HG03439 (cell line): ENCODE measurements at regions not wholly inside any gene's neighbourhood (a gene's known extent, or its start where the extent isn't known, plus 50 kb on each side); places are given as distances from the start of the nearest gene placed in this dataset.
A peak's percentile ranks its signal among the peaks of the same experiment; 100 is the strongest.

ENCODE experiments used
- ATAC-seq: cut with Tn5 transposase; IDR thresholded peaks from one replicate; pipeline ENCODE4 v1.9.1; 2021; ENCODE audit warnings: mild to moderate bottlenecking, moderate library complexity; ENCODE audit not compliant: unreplicated experiment

DNA sequence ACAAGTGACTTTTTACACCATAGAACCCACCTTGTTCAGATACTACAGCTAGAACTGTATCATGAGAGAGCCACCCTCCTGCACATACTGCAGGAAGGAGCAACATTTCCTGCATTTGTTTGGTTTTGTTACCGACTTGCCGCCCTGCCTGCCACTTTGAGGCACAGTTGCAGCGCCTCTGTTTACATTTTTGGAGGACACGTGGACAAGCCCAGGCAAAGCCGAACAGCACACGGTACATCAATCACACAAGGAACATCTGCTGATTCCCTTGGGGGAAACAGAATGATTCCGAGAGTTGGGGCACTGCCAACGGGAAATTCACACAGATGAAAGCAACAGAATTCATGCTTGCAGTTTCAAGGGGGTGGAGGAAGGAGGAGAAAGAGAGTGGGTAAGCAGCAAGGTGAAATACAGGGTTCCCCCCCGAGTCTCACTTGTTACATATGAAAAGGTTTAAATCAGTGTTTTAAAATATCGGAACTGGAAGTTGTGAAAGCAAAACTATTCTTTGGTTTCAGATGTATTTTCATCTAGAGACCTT, 110.7 kb downstream of the BTG1 start:
- peak; percentile 87 for ATAC-seq

DNA sequence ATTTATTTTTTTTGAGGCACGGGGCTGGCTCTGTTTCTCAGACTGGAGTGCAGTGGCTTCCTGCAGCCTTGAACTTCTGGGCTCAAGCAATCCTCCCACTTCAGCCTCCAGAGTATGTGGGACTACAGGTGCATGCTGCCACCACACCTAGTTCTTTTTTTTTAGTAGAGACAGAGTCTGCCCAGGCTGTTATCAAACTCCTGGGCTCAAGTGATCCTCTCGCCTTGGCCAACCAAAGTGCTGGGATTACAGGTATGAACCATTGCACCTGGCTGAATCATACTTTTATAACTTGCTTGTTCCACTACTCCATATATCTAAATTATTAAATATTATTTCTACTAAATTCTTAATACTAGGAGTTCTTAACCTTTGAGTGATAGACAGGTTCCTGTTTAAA, 111.6 kb downstream of the BTG1 start:
- ATAC-seq, result no peak

DNA sequence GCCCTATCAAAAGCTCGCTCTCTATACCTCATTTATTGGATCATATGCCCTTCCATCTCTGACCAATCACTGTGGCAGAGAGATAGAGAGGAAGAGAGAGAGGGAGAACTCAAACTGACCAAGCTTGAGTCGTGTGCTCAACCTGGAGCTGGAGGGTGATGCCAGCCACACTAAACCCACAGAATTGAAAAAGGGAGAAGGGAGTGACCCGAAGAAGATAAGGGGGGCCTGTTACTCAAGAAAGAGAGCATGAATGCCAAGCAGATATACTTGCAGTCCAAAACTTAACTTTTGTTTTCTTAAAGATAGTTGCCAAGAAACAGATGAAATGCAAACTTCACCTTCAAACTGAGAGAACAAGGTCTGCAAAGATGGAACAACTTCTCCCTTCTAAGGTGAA, 112.7 kb downstream of the BTG1 start:
- ATAC-seq, result no peak

DNA sequence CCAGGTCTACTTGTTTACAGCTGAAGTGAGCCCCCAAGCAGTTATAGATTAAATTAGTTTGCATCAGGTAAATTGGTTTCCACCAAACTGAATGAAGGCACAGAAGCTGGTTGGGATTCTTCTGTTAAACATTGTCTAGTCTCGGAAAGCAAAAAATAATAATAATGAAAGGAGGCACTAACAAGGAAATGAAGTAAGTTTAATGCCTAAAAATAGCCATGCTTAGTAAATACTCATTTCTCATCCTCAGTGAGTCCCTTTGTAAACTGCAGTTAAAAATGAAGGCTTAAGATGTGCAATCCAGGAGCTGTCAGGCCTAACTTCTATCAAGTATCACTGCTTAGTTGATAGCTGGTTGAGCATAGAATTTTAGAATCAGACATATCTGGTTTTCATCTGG, 113.5 kb downstream of the BTG1 start:
- ATAC-seq, result no peak

DNA sequence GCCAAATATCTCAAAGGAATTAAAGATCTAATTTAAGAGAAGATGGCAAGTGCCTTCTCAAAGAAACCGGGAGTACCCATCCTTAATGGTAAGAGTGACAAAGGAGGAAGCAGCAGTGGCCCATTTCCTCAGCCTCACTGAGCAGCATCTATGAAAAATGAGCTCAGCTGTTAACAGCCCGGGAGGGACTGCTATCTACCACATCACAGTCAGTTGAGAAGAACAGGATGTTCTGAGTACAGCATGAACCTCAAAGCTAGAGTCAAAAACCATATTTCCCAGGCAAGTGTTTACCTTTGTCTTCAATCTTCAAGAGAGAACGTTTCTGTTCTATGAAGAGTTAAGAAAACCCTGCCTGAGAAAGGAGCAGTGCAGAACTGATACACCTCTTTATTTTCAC, 115.0 kb downstream of the BTG1 start:
- ATAC-seq, result peak; percentile 45

- no peak for ATAC-seq
These were observed 115.6 kb downstream of the BTG1 start for GRCh38 chr12:92029902-92030586.

DNA sequence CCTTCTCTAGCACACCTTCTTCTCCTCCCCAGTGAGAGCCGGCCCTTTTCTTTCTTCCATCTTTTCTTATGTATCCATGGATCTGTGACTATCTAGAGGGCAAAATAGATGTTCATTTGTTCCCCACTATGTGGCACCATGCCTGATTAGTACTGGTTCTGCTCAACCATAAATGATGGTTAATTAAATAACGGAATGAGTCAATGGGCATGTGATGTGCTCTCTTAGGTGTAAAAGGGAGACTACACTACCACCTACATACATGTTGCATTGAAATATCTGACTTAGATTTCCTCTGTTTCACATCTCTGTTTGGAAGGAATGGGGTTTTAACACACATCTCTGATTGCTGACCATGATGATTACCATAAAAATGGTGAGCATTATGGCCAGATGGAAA, 116.5 kb downstream of the BTG1 start:
- no peak for ATAC-seq

- ATAC-seq, result no peak
These were observed 117.3 kb downstream of the BTG1 start for GRCh38 chr12:92028441-92028709.

DNA sequence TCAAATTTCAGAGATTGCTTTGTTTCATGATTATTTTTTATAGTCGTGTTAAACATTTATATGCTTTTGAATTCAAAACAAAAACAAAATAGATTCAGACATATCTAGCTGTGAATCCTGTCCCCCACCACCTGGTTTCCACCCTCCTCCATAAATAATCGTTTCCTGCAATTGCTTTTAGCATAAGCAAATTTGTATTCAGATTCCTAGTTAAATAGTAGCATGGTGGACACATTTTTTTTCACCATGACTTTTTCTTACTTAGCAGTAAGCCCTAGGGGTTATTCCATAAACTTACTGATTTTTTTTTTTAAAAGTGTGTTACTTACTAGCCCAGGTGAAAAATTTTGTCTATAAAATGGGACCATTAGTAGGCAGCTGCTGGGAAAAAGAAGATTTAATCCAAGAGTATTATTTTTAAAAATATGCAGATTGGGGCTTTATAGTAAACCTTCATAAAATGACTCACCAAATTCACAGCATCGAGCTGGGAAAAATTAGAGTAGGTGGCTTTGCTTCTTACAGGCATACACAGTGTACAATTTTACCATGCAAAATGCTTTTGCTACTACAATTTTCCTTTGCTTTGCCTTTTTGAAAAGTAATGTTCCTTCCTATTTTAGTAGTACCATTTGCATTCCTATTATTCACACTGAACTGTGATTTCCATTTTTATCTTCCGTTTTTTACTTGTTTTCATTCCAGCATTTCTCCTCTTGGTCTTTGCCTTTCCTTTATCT, 117.8 kb downstream of the BTG1 start:
- no peak for ATAC-seq

DNA sequence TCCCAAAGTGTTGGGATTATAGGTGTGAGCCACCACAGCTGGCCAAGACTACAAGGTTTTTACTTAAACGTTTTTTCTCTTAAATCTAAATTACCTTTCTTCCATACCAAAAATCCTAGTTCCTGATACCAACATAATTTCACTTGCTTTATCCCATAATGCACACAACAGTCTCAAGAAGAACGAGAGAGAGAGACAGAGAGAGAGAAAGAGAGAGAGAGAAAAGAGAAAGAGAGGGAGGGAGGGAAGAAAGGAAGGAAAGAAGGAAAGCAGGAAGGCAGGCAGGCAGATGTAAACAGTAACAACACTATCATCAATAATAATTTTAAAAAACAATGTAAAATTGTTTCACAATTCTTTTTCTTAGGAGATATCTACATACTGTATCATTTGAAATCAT, 118.4 kb downstream of the BTG1 start:
- ATAC-seq, result no peak

GRCh38 chr12:92025462-92026207, 120.0 kb downstream of the BTG1 start:
- ATAC-seq, result no peak

GRCh38 chr12:92022093-92022492, 123.6 kb downstream of the BTG1 start:
- no peak for ATAC-seq

GRCh38 chr12:92021666-92022035, 124.0 kb downstream of the BTG1 start:
- no peak for ATAC-seq

DNA sequence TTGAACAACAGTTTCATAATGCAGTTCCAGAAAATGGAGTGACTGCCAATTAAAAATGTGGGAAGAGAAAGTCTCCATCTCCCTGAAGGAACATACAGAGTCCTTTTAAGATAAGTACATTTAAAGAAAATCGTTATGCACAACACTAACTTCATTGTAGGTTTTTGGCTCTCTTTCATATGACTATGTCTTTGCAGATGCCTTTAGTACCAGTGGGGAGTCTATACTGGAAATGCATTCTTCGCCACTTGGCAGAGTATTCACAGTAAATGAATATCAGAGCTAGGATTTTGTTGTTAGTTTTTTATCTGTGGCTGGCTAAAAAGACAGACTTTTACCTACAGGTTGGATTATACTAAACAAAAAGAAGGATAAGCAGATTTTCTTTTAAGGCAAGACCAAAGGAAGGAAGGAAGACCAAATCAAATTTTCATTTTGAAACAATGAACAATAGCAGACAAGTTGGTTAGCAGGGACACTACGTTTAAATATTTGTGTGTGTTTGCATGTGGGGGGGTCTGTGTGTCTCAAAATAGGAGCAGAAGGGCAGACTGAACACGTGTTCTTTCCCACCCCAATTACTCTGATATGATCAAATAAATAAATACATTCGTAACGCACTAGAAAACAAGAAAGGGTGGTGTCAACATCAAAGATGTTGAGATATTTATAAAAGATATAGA, 124.5 kb downstream of the BTG1 start:
- ATAC-seq, result no peak

- no peak for ATAC-seq
These were observed 126.0 kb downstream of the BTG1 start for GRCh38 chr12:92019491-92020277.

DNA sequence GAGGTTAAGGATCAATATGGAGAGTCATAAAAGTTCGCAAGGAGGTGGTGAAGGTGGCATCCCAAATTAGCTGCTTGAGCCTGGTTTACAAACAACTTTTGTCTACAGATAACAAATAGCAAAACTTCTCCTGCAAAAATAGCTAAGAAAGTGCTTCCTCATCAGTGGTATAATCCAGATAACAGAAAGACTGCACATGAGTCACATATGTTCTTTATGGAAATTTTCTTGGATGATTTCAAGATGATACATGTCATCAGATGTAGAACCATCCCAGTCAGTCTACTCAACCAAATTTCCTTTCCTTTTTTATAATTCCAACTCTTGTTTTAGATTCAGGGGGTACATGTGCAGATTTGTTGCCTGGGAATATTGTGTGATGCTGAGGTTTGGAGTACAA, 133.0 kb downstream of the BTG1 start:
- ATAC-seq, result no peak

- ATAC-seq, result no peak
These were observed 134.6 kb downstream of the BTG1 start for GRCh38 chr12:92010853-92011701.

DNA sequence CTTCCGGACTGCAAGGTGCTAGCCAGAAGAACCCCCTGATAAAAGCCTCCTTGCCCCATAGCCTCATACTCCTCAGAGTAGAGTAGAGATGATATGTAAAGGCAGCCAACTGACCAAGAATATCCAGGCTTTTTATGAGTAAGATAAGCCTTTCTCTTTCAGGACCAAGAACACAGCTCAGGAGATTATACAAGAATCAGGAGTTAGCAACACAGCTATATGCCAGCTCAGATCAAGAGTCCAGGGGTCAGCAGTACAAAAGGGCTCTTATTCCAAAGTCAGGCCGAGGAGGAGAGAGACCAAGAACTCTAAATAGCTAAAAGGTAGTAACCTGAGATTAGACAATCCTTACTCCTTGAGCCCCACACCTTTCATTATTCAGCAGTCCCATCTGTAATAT, 135.3 kb downstream of the BTG1 start:
- ATAC-seq, result no peak

GRCh38 chr12:92008345-92008744, 137.3 kb downstream of the BTG1 start:
- no peak for ATAC-seq

DNA sequence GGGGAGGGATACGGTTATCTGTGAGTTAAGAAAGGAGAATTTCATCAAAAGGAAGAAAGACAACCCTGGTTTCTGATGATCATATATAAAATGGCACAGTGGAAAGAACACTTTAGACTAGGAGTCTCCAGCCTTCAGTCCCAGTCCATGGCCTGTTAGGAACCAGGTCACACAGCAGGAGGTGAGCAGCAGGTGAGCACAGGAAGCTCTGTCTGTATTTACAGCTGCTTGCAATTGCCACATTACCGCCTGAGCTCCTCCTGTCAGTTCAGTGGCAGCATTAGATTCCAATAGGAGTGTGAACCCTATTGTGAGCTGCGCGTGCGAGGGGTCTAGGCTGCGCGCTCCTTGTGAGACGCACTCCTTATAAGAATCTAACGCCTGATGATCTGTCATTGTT, 137.9 kb downstream of the BTG1 start:
- ATAC-seq, result no peak
